ENCODE measurements at regions not wholly inside any gene's neighbourhood (a gene's known extent, or its start where the extent isn't known, plus 50 kb on each side); places are given as distances from the start of the nearest gene placed in this dataset.

GRCh38 chr5:96228408-96228807, 204.6 kb downstream of the PCSK1 start:
- TF ChIP-seq EGR1 (IDR thresholded peaks at IDR 0.05; ENCODE audit: low read depth) (no peak), CTCF (IDR thresholded peaks at IDR 0.05 in 2 of 3, conservative IDR thresholded peaks at IDR 0.05 in 1 of 3; ENCODE audit: borderline replicate concordance in 1 of 3, insufficient read depth in 1 of 3, low read depth in 2 of 3, low read length in 2 of 3) (no peak), TCF7L2 (IDR thresholded peaks at IDR 0.05; ENCODE audit: borderline replicate concordance, extremely low read depth, insufficient read depth, insufficient read length) (no peak), FOSL1 (IDR thresholded peaks at IDR 0.05; ENCODE audit: low read depth) (no peak), EZH2 (IDR thresholded peaks at IDR 0.05) (no peak), ZNF274 (IDR thresholded peaks at IDR 0.05; ENCODE audit: low read depth, low read length) (no peak), POLR2A (IDR thresholded peaks at IDR 0.05; ENCODE audit: borderline replicate concordance, extremely low read depth, insufficient read depth, insufficient read length) (no peak), SP1 (IDR thresholded peaks at IDR 0.05; ENCODE audit: low read depth) (no peak), SIN3A (IDR thresholded peaks at IDR 0.05; ENCODE audit: low read depth) (no peak), ATF3 (IDR thresholded peaks at IDR 0.05) (no peak), POLR2AphosphoS5 (IDR thresholded peaks at IDR 0.05; ENCODE audit: low read depth, low read length) (no peak), ZBTB33 (IDR thresholded peaks at IDR 0.05; ENCODE audit: extremely low read depth, insufficient replicate concordance, low read length) (no peak)

All from HCT116 (cell line).